SJSA1 (cell line): ENCODE measurements at regions not wholly inside any gene's neighbourhood (a gene's known extent, or its start where the extent isn't known, plus 50 kb on each side); places are given as distances from the start of the nearest gene placed in this dataset.

Source experiments
- DNase-seq, 2 experiments: peaks; one replicate each; pipeline ENCODE4 v3.0.0-alpha.2; 2015 to 2020; ENCODE audit warnings: low spot score in 2 of 2, low read depth in 1 of 2
- H3K27ac ChIP-seq: fragments of 250-450 bp; sonication (Bioruptor Pico); 2 replicates; pipeline ENCODE4 v1.5.1; 2020; ENCODE audit warnings: mild to moderate bottlenecking, moderate library complexity
- H3K27me3 ChIP-seq: fragments of 250-450 bp; sonication (Bioruptor Pico); replicated peaks from 2 replicates; pipeline ENCODE4 v1.5.1; 2020; ENCODE audit warnings: mild to moderate bottlenecking, moderate library complexity
- H3K36me3 ChIP-seq: fragments of 250-450 bp; sonication (Bioruptor Pico); 2 replicates; pipeline ENCODE4 v1.5.1; 2020; ENCODE audit warnings: mild to moderate bottlenecking
- H3K4me1 ChIP-seq: fragments of 250-450 bp; sonication (Bioruptor Pico); replicated peaks from 2 replicates; pipeline ENCODE4 v1.6.1; 2021; ENCODE audit warnings: mild to moderate bottlenecking
- H3K4me3 ChIP-seq: fragments of 250-450 bp; sonication (Bioruptor Pico); 2 replicates; pipeline ENCODE4 v1.5.1; 2020; ENCODE audit warnings: mild to moderate bottlenecking
- H3K9me3 ChIP-seq: fragments of 250-450 bp; sonication (Bioruptor Pico); replicated peaks from 2 replicates; pipeline ENCODE4 v1.5.1; 2020; ENCODE audit warnings: mild to moderate bottlenecking

DNA sequence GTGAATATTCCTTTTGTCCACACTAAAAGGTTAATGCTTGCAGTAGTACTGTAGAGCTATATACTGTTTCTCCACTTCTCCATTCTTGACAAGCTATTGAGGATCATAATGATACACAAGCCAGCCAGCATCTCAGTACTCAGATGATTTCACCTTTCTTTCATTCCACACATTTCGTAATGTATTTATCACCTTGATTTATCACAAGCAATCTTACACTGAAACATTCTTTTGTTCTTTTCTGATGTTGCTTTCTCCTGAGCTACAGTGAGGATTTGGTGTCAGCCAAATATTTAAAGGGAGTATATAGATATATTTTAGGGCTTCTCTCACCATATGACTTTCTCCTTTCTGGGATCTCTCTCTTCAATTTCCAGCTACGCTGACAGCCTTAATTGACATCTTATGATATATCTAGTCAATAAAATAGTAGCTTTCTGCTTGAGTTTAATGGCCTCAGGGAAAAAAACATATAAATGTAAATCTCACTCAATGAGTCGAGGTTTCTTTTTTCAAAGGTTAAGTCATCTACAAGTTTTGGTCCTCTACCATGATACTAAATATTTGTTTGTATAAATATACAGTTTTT is 1327.0 kb downstream of the NSUN3 start:
- H3K27ac ChIP-seq, result no peak overlapping the region
- no peak for DNase-seq
- no peak overlapping the region for H3K4me3 ChIP-seq
- no peaks in the 10 kb centered on the region for H3K4me1 ChIP-seq
- H3K9me3 ChIP-seq, result no peaks in the 10 kb centered on the region
- no peaks in the 10 kb centered on the region for H3K36me3 ChIP-seq
- H3K27me3 ChIP-seq, result no peaks in the 10 kb centered on the region

DNA sequence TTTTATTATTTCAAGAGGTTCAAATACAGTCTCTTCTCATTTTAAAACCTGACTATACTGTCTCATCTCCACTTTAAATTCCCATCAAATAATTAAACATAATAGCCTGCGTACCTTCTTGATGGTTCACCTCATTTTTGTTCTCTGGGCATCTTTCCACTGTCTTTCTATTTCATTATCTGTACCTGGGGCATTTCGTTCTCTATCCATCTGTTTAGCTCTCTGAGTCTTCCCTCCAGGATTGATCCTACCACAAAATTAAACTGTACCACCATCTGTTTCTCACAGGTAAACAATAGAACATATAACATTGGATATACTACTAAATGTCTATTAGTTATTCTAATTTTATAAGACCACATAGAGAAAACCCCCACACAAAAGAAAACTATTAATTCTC is 1331.4 kb downstream of the NSUN3 start:
- no peak for DNase-seq
- H3K9me3 ChIP-seq, result no peaks in the 10 kb centered on the region
- no peaks in the 10 kb centered on the region for H3K36me3 ChIP-seq
- no peaks in the 10 kb centered on the region for H3K4me1 ChIP-seq
- H3K4me3 ChIP-seq, result no peak overlapping the region
- H3K27ac ChIP-seq, result no peak overlapping the region
- H3K27me3 ChIP-seq, result no peaks in the 10 kb centered on the region

DNA sequence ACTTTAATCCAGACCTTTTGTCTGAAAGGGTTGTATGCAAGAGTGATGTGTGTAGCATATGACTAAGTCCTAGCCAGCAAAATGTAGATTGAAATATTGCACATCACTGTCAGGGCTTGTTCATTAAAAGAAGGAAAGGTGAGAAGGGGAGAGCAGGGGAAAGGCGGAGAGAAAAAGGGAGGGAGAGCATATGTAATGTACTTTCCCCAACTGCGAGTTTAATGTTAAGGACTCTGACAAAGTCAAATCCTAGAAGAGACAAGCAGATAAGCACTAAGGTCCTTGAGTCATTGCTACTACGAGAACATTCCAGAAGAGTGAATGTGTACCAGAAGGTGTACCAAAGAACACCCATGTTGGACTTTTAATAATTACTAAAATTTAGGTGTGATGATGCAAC is 1336.7 kb downstream of the NSUN3 start:
- H3K27ac ChIP-seq, result no peak overlapping the region
- no peaks in the 10 kb centered on the region; the same call in 1 of the 2 replicates for H3K9me3 ChIP-seq
- no peaks in the 10 kb centered on the region for H3K36me3 ChIP-seq
- no peaks in the 10 kb centered on the region for H3K27me3 ChIP-seq
- no peak for DNase-seq
- H3K4me1 ChIP-seq, result no peaks in the 10 kb centered on the region
- H3K4me3 ChIP-seq, result no peak overlapping the region

DNA sequence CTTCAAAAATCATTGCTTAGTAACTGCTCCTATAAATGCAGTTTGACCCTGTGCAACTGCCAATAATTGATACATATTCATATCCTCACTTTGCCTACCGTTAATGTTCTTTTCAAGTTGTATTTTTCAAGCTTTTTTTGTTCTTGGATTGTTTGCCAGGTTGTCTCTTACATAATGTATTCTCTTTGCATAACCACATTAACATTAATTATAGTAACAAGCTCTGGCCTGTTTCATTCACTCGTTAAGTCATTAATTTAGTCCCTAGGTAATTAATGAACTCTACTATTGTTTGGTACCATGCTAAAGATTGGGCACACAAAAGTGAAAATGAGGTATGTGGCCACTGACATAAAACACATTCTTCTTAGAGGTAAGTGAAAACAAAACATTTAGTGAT is 1338.8 kb downstream of the NSUN3 start:
- no peaks in the 10 kb centered on the region for H3K36me3 ChIP-seq
- no peak for DNase-seq
- H3K9me3 ChIP-seq, result no peaks in the 10 kb centered on the region; the same call in 1 of the 2 replicates
- H3K4me3 ChIP-seq, result no peak overlapping the region
- no peaks in the 10 kb centered on the region for H3K4me1 ChIP-seq
- H3K27ac ChIP-seq, result no peak overlapping the region
- no peaks in the 10 kb centered on the region for H3K27me3 ChIP-seq

DNA sequence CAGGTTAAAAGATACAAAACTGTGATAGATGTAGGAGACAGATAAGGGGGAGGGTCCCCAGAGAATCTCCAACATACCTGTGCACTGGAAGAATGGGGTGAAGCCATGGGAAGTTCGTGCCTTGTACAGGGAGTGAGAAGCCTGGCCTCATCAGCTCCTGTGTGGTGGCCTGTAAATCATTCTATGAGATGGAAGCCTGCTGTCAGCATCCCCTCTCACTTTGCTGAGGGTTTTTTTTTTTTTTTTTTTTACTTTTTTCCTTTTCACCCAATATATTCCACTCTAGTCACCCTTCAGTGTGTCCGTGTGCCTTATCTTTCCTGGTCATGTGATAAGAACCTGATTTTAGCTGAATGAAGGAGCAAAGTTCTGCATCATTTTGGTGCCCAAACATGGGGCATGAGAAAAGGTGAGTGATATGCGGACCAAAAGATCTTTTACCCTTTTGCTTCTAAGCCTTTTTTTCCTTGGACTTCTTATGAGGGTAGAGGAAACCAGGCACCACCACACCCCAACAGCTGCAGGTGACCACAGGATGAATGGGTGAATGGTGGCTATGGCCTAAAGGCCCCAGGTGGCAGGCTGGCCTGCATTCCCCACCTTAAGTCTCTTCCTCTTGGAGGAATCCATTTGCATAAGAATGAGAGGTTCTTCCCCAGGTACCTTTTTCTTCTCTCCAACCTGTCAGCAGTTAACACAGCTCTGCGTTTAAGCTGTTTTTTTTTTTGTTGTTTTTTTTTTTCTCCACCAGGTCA is 1345.0 kb downstream of the NSUN3 start:
- Histone ChIP-seq H3K27ac (no peak overlapping the region), H3K9me3 (no peaks in the 10 kb centered on the region), H3K36me3 (no peaks in the 10 kb centered on the region), H3K27me3 (no peaks in the 10 kb centered on the region), H3K4me3 (no peak overlapping the region), H3K4me1 (no peaks in the 10 kb centered on the region)
- DNase-seq, result no peak

DNA sequence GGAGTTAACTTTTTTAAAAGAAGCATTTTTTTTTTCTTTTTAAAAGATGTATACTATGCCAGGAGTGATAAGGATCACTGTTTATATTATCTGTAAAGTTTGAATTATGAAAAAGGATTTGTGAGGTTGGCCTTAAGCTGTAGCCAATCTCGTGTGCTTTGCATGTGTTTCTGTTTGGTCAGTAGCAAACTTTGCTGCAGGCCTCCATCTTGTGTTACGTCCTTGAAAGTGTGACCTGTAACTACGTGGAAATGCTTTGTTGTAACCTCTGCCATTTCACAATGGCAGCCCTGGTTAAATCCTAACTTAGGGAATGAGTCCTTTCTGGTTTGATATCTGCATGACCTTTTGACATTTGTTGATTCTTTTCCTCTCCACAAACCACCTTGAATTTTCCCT is 1345.6 kb downstream of the NSUN3 start:
- DNase-seq, result no peak
- no peaks in the 10 kb centered on the region for H3K9me3 ChIP-seq
- no peaks in the 10 kb centered on the region for H3K27me3 ChIP-seq
- H3K4me3 ChIP-seq, result no peak overlapping the region
- no peaks in the 10 kb centered on the region for H3K36me3 ChIP-seq
- no peaks in the 10 kb centered on the region for H3K4me1 ChIP-seq
- H3K27ac ChIP-seq, result no peak overlapping the region

DNA sequence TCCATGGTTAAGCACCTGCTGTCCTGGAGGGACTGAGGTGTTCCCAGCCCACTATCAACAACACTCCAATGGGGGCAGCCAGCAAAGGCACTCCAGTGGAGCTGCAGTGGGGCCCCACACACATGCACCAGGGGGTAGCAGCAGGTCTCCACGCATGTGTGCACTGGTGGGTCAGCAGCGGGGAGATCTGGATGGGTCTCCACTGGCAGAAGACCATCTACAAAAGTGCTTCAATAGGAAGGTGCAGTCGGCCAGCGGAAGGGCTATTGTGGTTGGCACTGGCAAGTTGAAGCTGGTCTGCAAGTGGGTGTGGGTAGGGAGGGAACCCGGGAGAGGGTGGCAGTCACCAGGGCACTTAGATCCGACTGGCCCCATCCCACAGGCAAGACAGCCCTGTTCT is 1355.4 kb downstream of the NSUN3 start:
- H3K9me3 ChIP-seq, result no peaks in the 10 kb centered on the region
- H3K4me1 ChIP-seq, result no peaks in the 10 kb centered on the region
- no peak overlapping the region for H3K27ac ChIP-seq
- H3K36me3 ChIP-seq, result no peaks in the 10 kb centered on the region
- no peaks in the 10 kb centered on the region for H3K27me3 ChIP-seq
- no peak overlapping the region for H3K4me3 ChIP-seq
- DNase-seq, result no peak

DNA sequence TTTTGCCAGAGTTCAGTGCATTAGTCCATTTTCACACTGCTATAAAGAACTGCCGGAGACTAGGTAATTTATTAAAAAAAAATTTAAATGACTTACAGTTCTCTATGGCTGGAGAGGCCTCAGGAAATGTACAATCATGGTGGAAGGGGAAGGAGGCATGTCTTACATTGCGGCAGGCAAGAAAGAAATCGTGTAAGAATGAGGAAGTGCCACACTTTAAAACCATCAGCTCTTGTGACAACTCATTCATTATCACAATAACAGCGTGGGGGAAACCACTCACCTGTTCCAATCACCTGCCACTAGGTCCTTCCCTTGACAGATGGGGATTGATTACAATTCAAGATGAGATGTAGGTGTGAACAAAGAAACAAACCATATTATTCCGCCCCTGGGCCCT is 1361.4 kb downstream of the NSUN3 start:
- H3K27ac ChIP-seq, result no peak overlapping the region
- no peaks in the 10 kb centered on the region for H3K27me3 ChIP-seq
- H3K36me3 ChIP-seq, result no peaks in the 10 kb centered on the region
- no peaks in the 10 kb centered on the region for H3K9me3 ChIP-seq
- H3K4me1 ChIP-seq, result no peaks in the 10 kb centered on the region
- H3K4me3 ChIP-seq, result no peak overlapping the region
- no peak for DNase-seq

DNA sequence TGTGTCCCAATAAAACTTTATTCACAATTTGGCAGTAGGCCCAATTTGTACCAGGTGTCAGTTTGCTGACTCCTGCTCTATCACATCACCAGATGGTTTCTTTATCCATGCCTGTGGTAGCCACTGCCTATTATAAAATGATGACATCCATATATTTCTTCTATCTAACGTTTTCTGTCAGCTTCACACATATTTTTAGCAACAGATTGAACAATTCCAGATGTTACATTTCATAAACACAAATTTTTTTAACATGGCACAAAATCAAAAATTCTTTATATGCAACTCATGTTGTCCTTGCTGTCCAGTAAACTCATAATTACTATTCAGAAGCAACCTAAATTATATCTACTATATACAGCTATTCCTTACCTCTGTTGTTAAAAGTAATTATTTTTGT is 1371.6 kb downstream of the NSUN3 start:
- Histone ChIP-seq H3K27me3 (no peaks in the 10 kb centered on the region), H3K9me3 (no peaks in the 10 kb centered on the region), H3K36me3 (no peaks in the 10 kb centered on the region), H3K4me3 (no peak overlapping the region), H3K27ac (no peak overlapping the region), H3K4me1 (no peaks in the 10 kb centered on the region)
- no peak for DNase-seq

DNA sequence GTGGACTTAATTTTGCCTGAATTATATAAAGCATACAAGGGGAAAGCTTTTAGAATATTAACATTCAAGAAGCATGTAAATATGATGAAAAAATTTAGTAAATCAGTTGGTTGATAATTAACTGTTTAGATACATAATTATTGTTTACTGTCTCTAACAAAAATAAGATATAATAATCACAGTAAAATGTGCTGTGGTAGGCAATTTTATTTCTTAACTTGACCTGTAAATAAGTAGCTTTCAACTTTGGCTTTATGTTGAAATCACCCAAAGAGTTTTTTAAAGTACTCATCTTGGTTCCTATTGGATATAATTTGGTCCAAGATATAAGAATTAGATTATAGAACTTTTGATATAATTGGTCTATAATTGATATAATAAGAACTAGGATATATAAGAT is 1374.5 kb downstream of the NSUN3 start:
- Histone ChIP-seq H3K36me3 (no peaks in the 10 kb centered on the region), H3K27me3 (no peaks in the 10 kb centered on the region)
- DNase-seq, result no peak

DNA sequence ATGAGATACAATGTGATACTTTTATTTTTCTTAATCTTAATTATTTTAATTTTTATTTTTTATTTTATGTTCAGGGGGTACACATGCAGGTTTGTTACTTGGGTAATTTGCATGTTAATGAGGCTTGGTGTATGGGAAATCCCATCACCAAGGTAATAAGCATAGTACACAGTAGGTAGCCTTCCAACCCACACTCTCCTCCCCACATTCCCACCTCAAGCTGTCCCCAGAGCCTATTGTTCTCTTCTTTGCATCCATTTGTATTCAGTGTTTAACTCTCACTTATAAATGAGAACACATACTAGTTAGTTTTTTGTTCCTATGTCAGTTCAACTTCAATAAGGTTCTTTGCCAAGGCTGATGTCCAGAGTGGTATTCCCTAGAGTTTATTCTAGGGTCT is 1375.4 kb downstream of the NSUN3 start:
- no peaks in the 10 kb centered on the region for H3K9me3 ChIP-seq
- H3K4me3 ChIP-seq, result no peak overlapping the region
- no peak for DNase-seq
- no peaks in the 10 kb centered on the region for H3K4me1 ChIP-seq
- H3K27ac ChIP-seq, result no peak overlapping the region
- no peaks in the 10 kb centered on the region for H3K27me3 ChIP-seq
- H3K36me3 ChIP-seq, result no peaks in the 10 kb centered on the region

More for the DNA sequence above, 1374.5 kb downstream of the NSUN3 start:
- H3K27ac ChIP-seq, result no peak overlapping the region
- no peaks in the 10 kb centered on the region for H3K4me1 ChIP-seq
- no peak overlapping the region for H3K4me3 ChIP-seq
- H3K9me3 ChIP-seq, result no peaks in the 10 kb centered on the region

DNA sequence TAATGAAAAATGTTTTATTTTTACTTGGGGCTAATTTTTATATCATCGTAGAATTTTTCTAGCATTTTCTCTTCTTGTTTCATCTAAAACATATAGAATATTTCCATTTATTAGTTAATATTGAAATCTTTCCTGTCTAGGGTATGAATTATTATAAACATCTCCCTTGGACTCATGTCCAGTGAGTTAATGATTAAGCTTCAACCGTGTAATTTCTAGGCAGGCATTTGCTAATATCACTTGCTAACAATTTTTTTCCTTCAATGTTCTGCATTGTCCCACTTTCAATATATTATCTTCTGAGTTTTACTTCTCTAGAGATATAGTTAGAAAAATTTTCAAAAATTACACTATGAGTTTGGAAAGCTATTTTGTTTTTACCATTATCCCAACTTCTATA is 1371.6 kb upstream of the EPHA6 start:
- H3K36me3 ChIP-seq, result no peaks in the 10 kb centered on the region
- DNase-seq, result no peak

DNA sequence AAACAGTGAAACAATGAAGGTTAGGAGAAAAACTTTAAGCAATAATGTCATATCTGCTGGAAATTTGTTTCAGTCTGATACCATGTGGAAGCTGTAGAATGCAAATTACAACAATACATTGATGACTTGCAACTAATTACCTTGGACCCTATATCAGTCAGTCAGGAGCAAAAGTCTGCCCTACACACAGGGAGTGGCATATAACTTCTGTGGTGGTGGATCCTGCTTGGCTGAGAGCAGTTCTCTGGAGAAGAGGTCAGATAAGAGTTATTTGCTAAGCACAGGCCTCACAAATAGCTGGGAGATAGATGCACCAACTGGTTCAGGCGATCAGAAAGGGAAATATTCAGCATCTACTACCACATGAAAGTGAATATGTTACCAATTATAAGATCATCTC is 1364.6 kb upstream of the EPHA6 start:
- no peaks in the 10 kb centered on the region for H3K4me1 ChIP-seq
- no peaks in the 10 kb centered on the region for H3K36me3 ChIP-seq
- H3K4me3 ChIP-seq, result no peak overlapping the region
- H3K27ac ChIP-seq, result no peak overlapping the region
- no peaks in the 10 kb centered on the region for H3K27me3 ChIP-seq
- no peak for DNase-seq
- H3K9me3 ChIP-seq, result no peaks in the 10 kb centered on the region

More for the DNA sequence above, 1371.6 kb upstream of the EPHA6 start:
- H3K27me3 ChIP-seq, result no peaks in the 10 kb centered on the region
- no peak overlapping the region for H3K27ac ChIP-seq
- no peaks in the 10 kb centered on the region for H3K4me1 ChIP-seq
- no peaks in the 10 kb centered on the region for H3K9me3 ChIP-seq
- no peak overlapping the region for H3K4me3 ChIP-seq

DNA sequence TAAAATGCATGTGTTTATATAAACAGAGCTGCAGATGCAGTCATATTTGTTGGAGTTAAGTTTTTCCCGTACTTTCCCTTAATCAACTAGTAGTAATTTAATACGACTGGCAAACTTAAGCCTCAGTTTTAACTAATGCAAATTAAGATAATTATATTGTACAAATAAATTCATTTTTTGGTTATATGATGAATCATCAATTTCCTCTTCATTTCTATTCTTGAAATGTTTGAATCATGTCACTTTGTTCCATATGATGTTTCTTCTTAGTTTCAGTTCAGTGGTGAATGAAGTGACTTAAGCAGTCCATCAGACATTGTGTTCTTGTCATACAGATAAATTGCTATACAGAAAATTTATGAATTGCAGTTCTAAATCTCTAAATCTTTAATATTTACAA is 1361.2 kb upstream of the EPHA6 start:
- Histone ChIP-seq H3K27ac (no peak overlapping the region), H3K27me3 (no peaks in the 10 kb centered on the region), H3K4me3 (no peak overlapping the region), H3K4me1 (no peaks in the 10 kb centered on the region), H3K36me3 (no peaks in the 10 kb centered on the region), H3K9me3 (no peaks in the 10 kb centered on the region)
- no peak for DNase-seq

DNA sequence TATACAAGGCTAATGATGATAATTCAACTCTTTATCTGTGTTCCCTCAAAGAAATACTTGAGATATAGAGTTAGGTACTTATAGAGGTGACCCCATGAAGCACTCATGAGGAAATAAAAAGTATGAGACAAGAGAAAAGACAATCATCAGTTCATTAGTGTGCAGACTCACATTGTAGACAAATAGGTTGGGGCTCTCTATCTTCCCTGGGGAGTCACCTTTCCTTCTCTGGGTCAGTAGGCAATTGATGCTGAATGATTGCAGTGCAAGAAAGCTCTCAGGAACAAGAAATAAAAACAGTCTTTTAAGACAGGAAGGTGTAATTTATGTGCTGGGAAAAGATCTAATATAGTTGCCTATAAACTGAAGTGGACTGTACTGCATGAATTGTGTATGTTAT is 1357.6 kb upstream of the EPHA6 start:
- Histone ChIP-seq H3K27ac (no peak overlapping the region), H3K27me3 (no peaks in the 10 kb centered on the region)

More for the DNA sequence above, 1357.6 kb upstream of the EPHA6 start:
- no peaks in the 10 kb centered on the region for H3K36me3 ChIP-seq
- no peak overlapping the region for H3K4me3 ChIP-seq
- no peaks in the 10 kb centered on the region for H3K4me1 ChIP-seq
- no peak for DNase-seq
- H3K9me3 ChIP-seq, result no peaks in the 10 kb centered on the region
